ENCODE measurements at regions not wholly inside any gene's neighbourhood (a gene's known extent, or its start where the extent isn't known, plus 50 kb on each side); places are given as distances from the start of the nearest gene placed in this dataset.

GRCh38 chr1:37274486-37274885 lies 199.9 kb upstream of the ZC3H12A start:
- no peaks in the 10 kb centered on the region for H3K36me3 ChIP-seq (ENCODE audit: low read depth, missing control alignments)
- no peak for DNase-seq
- intact Hi-C loops (cut with DNase I; ENCODE audit: low total_unique reads): no loop called here
- no peaks in the 10 kb centered on the region for H3K4me1 ChIP-seq
- TF ChIP-seq POLR2A (IDR thresholded peaks at IDR 0.05) (no peak), CTCF (IDR thresholded peaks at IDR 0.05) (no peak)
- no peaks in the 10 kb centered on the region for H3K9me3 ChIP-seq
- H3K4me3 ChIP-seq: no peak overlapping the region
- H3K27ac ChIP-seq: no peak overlapping the region
- H3K27me3 ChIP-seq: no peaks in the 10 kb centered on the region
- 76 to 83% methylated on average over 5 to 8 of the region's 8 CpGs for WGBS, 2 donors

GRCh38 chr1:37274938-37275631 lies 199.3 kb upstream of the ZC3H12A start:
- Histone ChIP-seq H3K27me3 (no peaks in the 10 kb centered on the region), H3K36me3 (ENCODE audit: low read depth, missing control alignments) (no peaks in the 10 kb centered on the region), H3K27ac (no peak overlapping the region), H3K4me3 (no peak overlapping the region), H3K9me3 (no peaks in the 10 kb centered on the region), H3K4me1 (no peaks in the 10 kb centered on the region)
- 62 to 74% methylated on average over 5 of the region's 5 CpGs for WGBS, 2 donors
- no peak for TF ChIP-seq POLR2A (IDR thresholded peaks at IDR 0.05)
- TF ChIP-seq CTCF (IDR thresholded peaks at IDR 0.05): no peak
- intact Hi-C loops (cut with DNase I; ENCODE audit: low total_unique reads): no loop called here
- peak; percentile 20 for DNase-seq

- Histone ChIP-seq H3K27me3 (no peaks in the 10 kb centered on the region), H3K4me1 (no peaks in the 10 kb centered on the region), H3K4me3 (no peak overlapping the region), H3K27ac (no peak overlapping the region), H3K9me3 (no peaks in the 10 kb centered on the region), H3K36me3 (ENCODE audit: low read depth, missing control alignments) (no peaks in the 10 kb centered on the region)
- 75 to 79% methylated on average over 1 to 2 of the region's 2 CpGs for WGBS, 2 donors
- TF ChIP-seq POLR2A (IDR thresholded peaks at IDR 0.05) (no peak), CTCF (IDR thresholded peaks at IDR 0.05) (no peak)
- intact Hi-C loops (cut with DNase I; ENCODE audit: low total_unique reads): no loop called here
- DNase-seq: no peak
Observed at GRCh38 chr1:37277366-37277765, 197.0 kb upstream of the ZC3H12A start.

- H3K9me3 ChIP-seq: no peaks in the 10 kb centered on the region
- TF ChIP-seq CTCF (IDR thresholded peaks at IDR 0.05): no peak
- TF ChIP-seq POLR2A (IDR thresholded peaks at IDR 0.05): no peak
- H3K27me3 ChIP-seq: no peaks in the 10 kb centered on the region
- H3K4me1 ChIP-seq: no peaks in the 10 kb centered on the region
- no peak overlapping the region for H3K4me3 ChIP-seq
- 60 to 65% methylated on average over 3 of the region's 3 CpGs for WGBS, 2 donors
- no peak for DNase-seq
- H3K36me3 ChIP-seq (ENCODE audit: low read depth, missing control alignments): no peaks in the 10 kb centered on the region
- intact Hi-C loops (cut with DNase I; ENCODE audit: low total_unique reads): no loop called here
- no peak overlapping the region for H3K27ac ChIP-seq
Observed at GRCh38 chr1:37281354-37281753, 193.0 kb upstream of the ZC3H12A start.

GRCh38 chr1:37282764-37283163 lies 191.6 kb upstream of the ZC3H12A start:
- intact Hi-C loops (cut with DNase I; ENCODE audit: low total_unique reads): no loop called here
- Histone ChIP-seq H3K4me3 (no peak overlapping the region), H3K27me3 (no peaks in the 10 kb centered on the region), H3K27ac (no peak overlapping the region), H3K9me3 (no peaks in the 10 kb centered on the region), H3K36me3 (ENCODE audit: low read depth, missing control alignments) (no peaks in the 10 kb centered on the region), H3K4me1 (no peaks in the 10 kb centered on the region)
- DNase-seq: no peak
- TF ChIP-seq CTCF (IDR thresholded peaks at IDR 0.05): no peak
- TF ChIP-seq POLR2A (IDR thresholded peaks at IDR 0.05): no peak
- 32 to 57% methylated on average over 6 of the region's 6 CpGs for WGBS, 2 donors

Measured in testis (tissue), 2 donors.